ENCODE measurements at regions not wholly inside any gene's neighbourhood (a gene's known extent, or its start where the extent isn't known, plus 50 kb on each side); places are given as distances from the start of the nearest gene placed in this dataset.
"Not testable (repeated sequence)": the region's sequence is repeated elsewhere in the genome, so short reads cannot be mapped to it uniquely, and the experiment has no call there.

DNA sequence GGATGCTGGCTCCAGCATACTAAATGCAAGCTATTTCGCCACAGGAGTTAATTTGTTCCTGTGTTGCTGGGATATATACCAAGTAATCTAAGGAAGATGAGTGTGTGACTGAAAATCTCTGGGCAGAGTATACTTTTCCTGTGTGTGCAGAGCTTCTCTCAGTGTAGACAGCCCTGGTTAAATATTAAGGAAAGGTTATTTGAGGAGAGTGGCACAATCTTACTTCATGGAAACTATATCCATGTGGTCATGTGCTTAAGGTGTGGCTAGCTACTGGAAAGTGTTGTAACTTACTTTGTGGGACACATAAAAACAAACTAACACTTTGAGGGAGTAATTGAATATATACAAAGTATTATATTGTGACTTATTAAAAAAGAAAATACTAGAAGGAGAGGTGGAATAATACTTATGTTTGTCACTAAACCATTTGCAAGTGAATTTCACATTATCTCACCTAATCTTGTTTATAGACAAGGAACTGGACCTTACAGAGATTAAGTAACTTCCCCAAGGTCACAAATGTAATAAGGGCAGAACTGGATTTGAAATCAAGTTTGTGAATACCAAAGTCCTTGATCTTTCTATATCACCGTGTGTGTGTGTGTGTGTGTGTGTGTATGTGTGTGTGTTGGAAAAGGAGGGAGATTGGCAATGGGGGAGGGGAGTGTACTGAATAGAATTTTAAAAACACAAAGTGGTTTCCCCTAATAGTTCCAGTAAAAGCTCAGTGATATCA lies 408.2 kb upstream of the NR3C2 start:
- TF ChIP-seq, protein P1, sequence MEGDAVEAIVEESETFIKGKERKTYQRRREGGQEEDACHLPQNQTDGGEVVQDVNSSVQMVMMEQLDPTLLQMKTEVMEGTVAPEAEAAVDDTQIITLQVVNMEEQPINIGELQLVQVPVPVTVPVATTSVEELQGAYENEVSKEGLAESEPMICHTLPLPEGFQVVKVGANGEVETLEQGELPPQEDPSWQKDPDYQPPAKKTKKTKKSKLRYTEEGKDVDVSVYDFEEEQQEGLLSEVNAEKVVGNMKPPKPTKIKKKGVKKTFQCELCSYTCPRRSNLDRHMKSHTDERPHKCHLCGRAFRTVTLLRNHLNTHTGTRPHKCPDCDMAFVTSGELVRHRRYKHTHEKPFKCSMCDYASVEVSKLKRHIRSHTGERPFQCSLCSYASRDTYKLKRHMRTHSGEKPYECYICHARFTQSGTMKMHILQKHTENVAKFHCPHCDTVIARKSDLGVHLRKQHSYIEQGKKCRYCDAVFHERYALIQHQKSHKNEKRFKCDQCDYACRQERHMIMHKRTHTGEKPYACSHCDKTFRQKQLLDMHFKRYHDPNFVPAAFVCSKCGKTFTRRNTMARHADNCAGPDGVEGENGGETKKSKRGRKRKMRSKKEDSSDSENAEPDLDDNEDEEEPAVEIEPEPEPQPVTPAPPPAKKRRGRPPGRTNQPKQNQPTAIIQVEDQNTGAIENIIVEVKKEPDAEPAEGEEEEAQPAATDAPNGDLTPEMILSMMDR (IDR thresholded peaks at IDR 0.05; ENCODE audit: borderline replicate concordance, insufficient read depth, low read depth, low read length), result no peak
- no peak overlapping the region for H3K4me3 ChIP-seq (ENCODE audit: low read depth, low read length)

DNA sequence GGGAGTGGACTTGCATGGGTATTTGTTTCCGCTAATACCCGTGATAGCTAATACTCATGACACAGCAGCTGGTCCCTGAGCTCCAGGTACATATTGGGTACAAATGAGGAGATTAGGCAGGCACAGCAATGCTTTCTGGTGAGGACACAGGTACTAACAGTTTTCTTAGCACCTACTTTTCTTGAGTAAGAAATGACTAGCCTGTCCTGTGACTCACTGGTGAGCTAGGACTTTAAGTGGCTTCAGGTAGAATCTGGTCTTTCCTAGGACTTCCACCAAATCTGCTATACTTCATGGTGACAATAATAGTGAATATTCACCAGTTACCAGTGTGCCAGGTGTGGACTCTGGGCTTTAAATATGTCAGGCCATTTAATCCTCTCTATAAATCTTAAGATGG lies 407.4 kb upstream of the NR3C2 start:
- TF ChIP-seq, protein P1 (IDR thresholded peaks at IDR 0.05; ENCODE audit: borderline replicate concordance, insufficient read depth, low read depth, low read length), result no peak

DNA sequence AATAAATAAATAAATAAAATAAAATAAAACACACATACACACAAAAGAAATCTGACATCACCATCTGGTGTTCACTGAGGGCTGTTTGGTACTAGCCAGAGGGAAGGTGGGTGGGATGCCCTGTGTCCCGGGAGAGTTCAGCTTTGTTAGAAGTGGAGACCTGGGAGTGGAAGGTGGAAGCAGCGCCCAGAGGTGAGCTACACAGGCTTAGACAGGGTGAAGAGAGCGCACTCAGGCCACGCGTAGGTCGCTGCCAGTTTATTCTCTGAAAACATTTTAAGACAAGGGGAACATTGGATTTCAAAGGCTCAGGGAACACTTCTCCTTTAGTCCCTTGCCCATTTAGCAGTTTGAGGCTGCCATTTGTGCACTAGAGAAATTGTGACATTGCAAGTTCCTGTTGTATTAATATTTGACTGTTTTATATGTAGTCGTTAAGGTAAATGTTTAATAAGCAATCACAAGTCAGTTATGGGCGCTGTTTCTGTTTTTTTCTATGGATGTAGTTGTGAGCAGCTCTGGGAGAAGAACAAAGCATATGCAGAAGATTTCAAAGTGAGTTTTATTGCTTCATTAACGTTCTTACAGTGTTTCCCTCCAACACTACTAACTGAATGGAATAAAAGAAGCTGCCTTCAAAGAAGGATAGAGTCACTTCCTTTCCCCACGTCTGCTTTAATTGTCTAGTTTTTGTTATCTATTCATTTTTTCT lies 405.5 kb upstream of the NR3C2 start:
- TF ChIP-seq, protein P1 (IDR thresholded peaks at IDR 0.05; ENCODE audit: borderline replicate concordance, insufficient read depth, low read depth, low read length), result no peak
- H3K4me3 ChIP-seq (ENCODE audit: low read depth, low read length), result no peak overlapping the region

More for the DNA sequence above, 407.4 kb upstream of the NR3C2 start:
- H3K4me3 ChIP-seq (ENCODE audit: low read depth, low read length), result no peak overlapping the region

DNA sequence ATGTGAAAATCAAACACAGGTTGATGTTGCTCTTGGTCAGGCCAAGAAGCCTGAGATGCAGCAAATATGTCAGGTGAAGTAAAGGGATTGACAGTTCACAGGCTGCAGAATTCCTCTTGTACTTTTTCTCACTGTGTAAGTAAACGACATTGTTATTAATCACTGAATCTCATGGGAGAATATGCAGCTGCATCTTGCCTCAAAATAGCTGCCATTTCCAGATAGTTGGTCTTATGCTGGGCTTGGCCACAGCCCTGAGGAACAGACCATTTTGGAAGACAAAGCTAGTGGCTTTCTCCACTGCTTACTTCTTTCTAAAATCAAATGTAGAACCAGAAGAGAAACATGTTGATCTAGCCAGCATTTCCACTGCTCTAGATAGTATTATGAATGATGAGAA lies 403.4 kb upstream of the NR3C2 start:
- no peak overlapping the region for H3K4me3 ChIP-seq (ENCODE audit: low read depth, low read length)
- TF ChIP-seq, protein P1 (IDR thresholded peaks at IDR 0.05; ENCODE audit: borderline replicate concordance, insufficient read depth, low read depth, low read length), result no peak

DNA sequence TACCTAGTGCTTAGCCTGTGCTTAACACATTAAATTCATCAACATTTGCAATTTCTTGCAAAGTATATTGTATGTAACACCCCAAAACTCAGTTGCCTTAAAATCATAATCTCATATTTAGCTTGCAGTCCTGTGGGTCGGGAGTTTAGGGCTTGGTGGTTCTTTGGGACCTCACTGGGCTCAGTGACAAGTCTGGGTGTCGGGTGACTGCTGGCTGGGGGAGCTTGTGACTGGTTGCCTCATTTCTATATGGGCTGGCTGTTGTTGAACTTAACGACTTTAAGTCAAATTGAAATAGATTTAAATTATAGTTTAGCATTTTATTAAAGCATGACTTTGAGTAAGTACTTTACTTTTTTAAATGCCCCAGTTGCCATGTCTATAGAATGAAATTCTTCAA lies 401.4 kb upstream of the NR3C2 start:
- H3K4me3 ChIP-seq (ENCODE audit: low read depth, low read length), result no peak overlapping the region
- TF ChIP-seq, protein P1 (IDR thresholded peaks at IDR 0.05; ENCODE audit: borderline replicate concordance, insufficient read depth, low read depth, low read length), result no peak

DNA sequence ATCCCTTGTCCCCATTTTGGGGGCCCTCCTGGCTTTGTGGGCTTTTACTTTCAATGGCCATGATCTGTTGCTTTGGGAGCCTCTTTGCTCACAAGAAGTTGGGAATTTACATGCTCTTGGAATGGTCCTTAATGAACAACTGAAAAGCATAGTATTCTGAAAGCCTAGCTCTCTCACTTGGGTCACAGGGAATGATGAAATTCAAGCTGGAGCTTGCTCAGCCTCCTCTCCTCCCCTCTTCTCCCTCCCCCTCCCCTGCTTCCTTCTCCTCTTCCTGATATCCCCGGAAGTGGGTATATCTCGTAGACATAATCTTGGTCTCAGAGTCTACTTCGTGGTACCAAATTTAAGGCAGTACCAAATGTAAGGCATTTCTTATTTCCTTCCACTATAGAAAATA lies 400.6 kb upstream of the NR3C2 start:
- TF ChIP-seq, protein P1 (IDR thresholded peaks at IDR 0.05; ENCODE audit: borderline replicate concordance, insufficient read depth, low read depth, low read length), result no peak
- no peak overlapping the region for H3K4me3 ChIP-seq (ENCODE audit: low read depth, low read length)

DNA sequence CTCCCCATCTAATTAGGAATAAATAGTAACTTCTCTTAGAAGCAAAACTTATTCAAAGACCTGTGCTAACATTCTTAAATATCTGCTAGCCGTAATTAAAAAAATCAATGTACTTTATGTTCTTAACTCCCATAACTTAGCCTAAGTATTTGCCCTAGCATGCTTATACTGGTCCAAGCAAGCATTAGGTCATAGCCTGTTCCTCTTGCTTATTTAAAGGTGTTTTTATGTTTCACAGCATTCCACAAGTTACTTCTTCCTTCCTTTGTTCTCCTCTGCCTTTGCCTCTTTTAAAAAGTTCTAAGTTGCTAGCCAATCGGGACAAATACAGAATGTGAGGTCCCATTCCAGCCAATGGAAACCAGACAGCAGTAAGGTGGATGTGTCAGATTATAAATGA lies 395.4 kb upstream of the NR3C2 start:
- not testable (repeated sequence) for H3K4me3 ChIP-seq (ENCODE audit: low read depth, low read length)
